GM20000 (cell line): ENCODE measurements at regions not wholly inside any gene's neighbourhood (a gene's known extent, or its start where the extent isn't known, plus 50 kb on each side); places are given as distances from the start of the nearest gene placed in this dataset.

ENCODE experiments used
- DNase-seq: peaks from one replicate; pipeline ENCODE4 v3.0.0; 2012; ENCODE audit warnings: low spot score
- CTCF ChIP-seq: IDR thresholded peaks from 2 replicates; pipeline ENCODE4 v1.5.1; 2012; ENCODE audit warnings: mild to moderate bottlenecking, control low read depth; ENCODE audit errors: extremely low read depth, missing control alignments

DNA sequence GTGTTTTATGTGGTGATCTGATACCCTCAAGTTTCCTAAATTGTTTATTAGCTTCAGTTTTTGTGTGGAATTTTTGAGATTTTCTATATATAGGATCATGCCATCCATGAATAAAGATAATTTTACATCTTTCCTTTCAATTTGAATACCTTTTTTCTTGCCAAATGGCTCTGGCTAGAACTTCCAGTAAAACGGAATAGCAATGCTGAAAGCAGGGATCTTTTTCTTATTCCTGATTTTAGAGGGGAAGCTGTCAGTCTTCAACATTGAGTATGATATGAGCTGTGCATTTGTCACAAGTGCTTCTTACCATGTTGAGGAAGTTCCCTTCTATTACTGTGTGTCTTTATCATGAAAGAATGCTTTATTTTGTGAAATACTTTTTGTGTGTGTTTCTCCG is 618.8 kb downstream of the FGF9 start:
- no peak for DNase-seq
- TF ChIP-seq CTCF: no peak

- no peak for TF ChIP-seq CTCF
Observed at GRCh38 chr13:22298530-22298929, 627.7 kb downstream of the FGF9 start.

GRCh38 chr13:22311734-22312404 is 641.0 kb downstream of the FGF9 start:
- DNase-seq: no peak
- no peak for TF ChIP-seq CTCF

More at GRCh38 chr13:22298530-22298929, 627.7 kb downstream of the FGF9 start:
- no peak for DNase-seq

- no peak for DNase-seq
- no peak for TF ChIP-seq CTCF
Observed at GRCh38 chr13:22312405-22312803, 641.5 kb downstream of the FGF9 start.

- TF ChIP-seq CTCF: no peak
- DNase-seq: no peak
Observed at GRCh38 chr13:22316494-22317025, 645.7 kb downstream of the FGF9 start.

DNA sequence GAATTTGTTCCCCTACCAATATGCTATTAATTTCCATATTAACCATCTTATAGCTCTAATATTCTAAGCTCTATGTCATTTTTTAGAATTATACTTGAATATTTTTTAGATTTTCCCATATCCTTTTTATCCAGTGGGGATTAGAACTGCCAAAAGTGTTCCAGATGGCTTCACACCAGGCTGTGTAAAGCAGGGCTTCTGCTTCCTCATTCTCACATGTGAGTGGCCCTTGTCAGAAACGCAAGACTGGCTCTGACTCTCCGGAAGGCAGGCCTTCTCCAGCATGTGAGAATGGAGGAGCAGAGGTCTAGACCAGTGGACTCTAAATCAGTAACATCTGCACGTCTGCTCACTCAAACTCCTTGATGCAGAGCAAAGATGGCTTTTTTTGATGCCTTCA is 650.1 kb downstream of the FGF9 start:
- no peak for DNase-seq
- no peak for TF ChIP-seq CTCF

GRCh38 chr13:22325761-22326160 is 654.9 kb downstream of the FGF9 start:
- TF ChIP-seq CTCF: no peak
- DNase-seq: no peak
